ENCODE measurements at regions not wholly inside any gene's neighbourhood (a gene's known extent, or its start where the extent isn't known, plus 50 kb on each side); places are given as distances from the start of the nearest gene placed in this dataset.

- TF ChIP-seq POLR2A (IDR thresholded peaks at IDR 0.05) (no peak), CTCF (IDR thresholded peaks at IDR 0.05) (no peak), EP300 (IDR thresholded peaks at IDR 0.05) (no peak)
Measured at GRCh38 chr16:22653876-22654275, 143.2 kb downstream of the NPIPB5 start.
